ENCODE measurements at regions not wholly inside any gene's neighbourhood (a gene's known extent, or its start where the extent isn't known, plus 50 kb on each side); places are given as distances from the start of the nearest gene placed in this dataset.

DNA sequence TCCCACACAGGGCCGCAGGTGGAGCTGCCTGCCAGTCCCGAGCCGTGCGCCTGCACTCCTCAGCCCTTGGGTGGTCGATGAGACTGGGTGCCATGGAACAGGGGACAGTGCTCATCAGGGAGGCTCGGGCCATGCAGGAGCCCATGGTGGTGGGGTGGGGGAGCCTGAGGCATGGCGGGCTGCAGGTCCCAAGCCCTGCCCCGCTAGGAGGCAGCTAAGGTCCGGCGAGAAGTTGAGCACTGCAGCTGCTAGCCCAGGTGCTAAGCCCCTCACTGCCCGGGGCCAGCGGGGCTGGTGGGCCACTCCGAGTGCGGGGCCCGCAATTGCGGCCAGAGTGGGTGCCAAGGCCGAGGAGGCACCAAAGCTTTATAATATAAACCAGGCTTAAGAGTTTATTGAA lies 479.7 kb downstream of the MMUT start:
- no peaks in the 10 kb centered on the region for H3K27me3 ChIP-seq (ENCODE audit: control insufficient read depth, insufficient read depth, low read length)
- peaks cover 7 to 16% of the 10 kb centered on the region in 2 donors for H3K9me3 Mint-ChIP-seq
- H3K9me3 ChIP-seq (ENCODE audit: control insufficient read depth, insufficient read depth, low read length), result peaks cover 28% of the 10 kb centered on the region
- no peaks in the 10 kb centered on the region for H3K36me3 Mint-ChIP-seq
- H3K4me3 ChIP-seq (ENCODE audit: low read length), result no peak overlapping the region
- no peak overlapping the region for H3K27ac ChIP-seq (ENCODE audit: low read length)
- WGBS (ENCODE audit: insufficient coverage), result 95% methylated on average over 17 of the region's 17 CpGs
- intact Hi-C loops (cut with micrococcal nuclease), result no loop called here
- no peaks in the 10 kb centered on the region for H3K27me3 Mint-ChIP-seq (ENCODE audit: low read depth in 2 of 2)
- H3K4me1 Mint-ChIP-seq, result no peaks in the 10 kb centered on the region
- ATAC-seq (no peak), DNase-seq (no peak)
- H3K27ac Mint-ChIP-seq, result no peak overlapping the region
- TF ChIP-seq, protein P1, sequence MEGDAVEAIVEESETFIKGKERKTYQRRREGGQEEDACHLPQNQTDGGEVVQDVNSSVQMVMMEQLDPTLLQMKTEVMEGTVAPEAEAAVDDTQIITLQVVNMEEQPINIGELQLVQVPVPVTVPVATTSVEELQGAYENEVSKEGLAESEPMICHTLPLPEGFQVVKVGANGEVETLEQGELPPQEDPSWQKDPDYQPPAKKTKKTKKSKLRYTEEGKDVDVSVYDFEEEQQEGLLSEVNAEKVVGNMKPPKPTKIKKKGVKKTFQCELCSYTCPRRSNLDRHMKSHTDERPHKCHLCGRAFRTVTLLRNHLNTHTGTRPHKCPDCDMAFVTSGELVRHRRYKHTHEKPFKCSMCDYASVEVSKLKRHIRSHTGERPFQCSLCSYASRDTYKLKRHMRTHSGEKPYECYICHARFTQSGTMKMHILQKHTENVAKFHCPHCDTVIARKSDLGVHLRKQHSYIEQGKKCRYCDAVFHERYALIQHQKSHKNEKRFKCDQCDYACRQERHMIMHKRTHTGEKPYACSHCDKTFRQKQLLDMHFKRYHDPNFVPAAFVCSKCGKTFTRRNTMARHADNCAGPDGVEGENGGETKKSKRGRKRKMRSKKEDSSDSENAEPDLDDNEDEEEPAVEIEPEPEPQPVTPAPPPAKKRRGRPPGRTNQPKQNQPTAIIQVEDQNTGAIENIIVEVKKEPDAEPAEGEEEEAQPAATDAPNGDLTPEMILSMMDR (IDR thresholded peaks at IDR 0.05), result no peak
- no peak overlapping the region for H3K4me3 Mint-ChIP-seq
- no peaks in the 10 kb centered on the region for H3K4me1 ChIP-seq (ENCODE audit: control insufficient read depth, insufficient read depth, low read length)
- no peaks in the 10 kb centered on the region for H3K36me3 ChIP-seq (ENCODE audit: control insufficient read depth, insufficient read depth, low read length)

DNA sequence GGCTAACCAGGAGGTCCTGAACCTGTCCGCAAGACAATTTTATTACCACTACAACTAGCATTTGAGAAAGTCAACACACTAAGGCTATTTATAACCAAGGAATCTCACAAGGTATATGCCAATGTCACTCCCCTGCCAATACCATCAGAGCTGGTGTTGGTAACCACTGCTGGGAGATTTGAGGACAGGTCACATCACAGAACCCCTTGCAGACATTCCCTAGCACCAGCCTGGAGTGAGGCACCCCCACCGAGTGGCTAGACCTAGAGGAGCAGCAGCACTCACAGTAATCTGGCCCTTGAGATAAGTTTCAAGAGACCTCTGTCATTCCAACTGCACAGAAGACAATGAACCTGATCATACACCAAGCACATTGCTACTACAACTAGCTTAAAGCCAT lies 483.2 kb downstream of the MMUT start:
- 90% methylated on average over 2 of the region's 2 CpGs for WGBS (ENCODE audit: insufficient coverage)
- Histone ChIP-seq H3K36me3 (ENCODE audit: control insufficient read depth, insufficient read depth, low read length) (no peaks in the 10 kb centered on the region), H3K9me3 (ENCODE audit: control insufficient read depth, insufficient read depth, low read length) (peaks cover 15% of the 10 kb centered on the region), H3K4me3 (ENCODE audit: low read length) (no peak overlapping the region), H3K27me3 (ENCODE audit: control insufficient read depth, insufficient read depth, low read length) (no peaks in the 10 kb centered on the region), H3K4me1 (ENCODE audit: control insufficient read depth, insufficient read depth, low read length) (no peaks in the 10 kb centered on the region), H3K27ac (ENCODE audit: low read length) (no peak overlapping the region)
- TF ChIP-seq, protein P1 (IDR thresholded peaks at IDR 0.05), result no peak
- Mint-ChIP-seq H3K36me3 (no peaks in the 10 kb centered on the region), H3K4me1 (no peaks in the 10 kb centered on the region), H3K9me3 (peaks cover 5 to 6% of the 10 kb centered on the region in 2 donors), H3K27ac (no peak overlapping the region), H3K27me3 (ENCODE audit: low read depth in 2 of 2) (no peaks in the 10 kb centered on the region), H3K4me3 (no peak overlapping the region)
- DNase-seq (no peak), ATAC-seq (no peak)
- intact Hi-C loops (cut with micrococcal nuclease), result no loop called here

DNA sequence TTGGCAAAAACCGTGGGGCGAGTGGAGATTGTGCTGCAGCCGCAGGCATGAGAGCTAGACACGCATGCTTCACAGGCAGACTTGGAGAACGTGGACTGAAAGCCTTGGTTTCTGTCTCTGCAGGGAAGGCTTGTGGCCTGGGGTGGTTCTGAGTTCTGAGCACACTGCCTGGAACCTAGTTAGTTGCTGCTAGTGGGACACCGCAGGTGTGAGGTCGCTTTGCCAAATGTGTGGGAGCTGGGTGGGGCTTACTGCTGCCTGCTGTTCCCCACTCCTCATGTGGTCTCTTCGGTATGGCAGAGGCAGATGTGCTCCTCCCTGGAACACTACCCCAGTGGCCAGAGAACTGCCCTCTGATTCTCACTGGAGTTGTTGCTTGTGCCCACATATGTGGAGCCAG lies 484.0 kb downstream of the MMUT start:
- Mint-ChIP-seq H3K4me3 (no peak overlapping the region), H3K9me3 (peaks cover 4 to 5% of the 10 kb centered on the region in 2 donors), H3K27ac (no peak overlapping the region), H3K36me3 (no peaks in the 10 kb centered on the region), H3K27me3 (ENCODE audit: low read depth in 2 of 2) (no peaks in the 10 kb centered on the region), H3K4me1 (no peaks in the 10 kb centered on the region)
- Histone ChIP-seq H3K36me3 (ENCODE audit: control insufficient read depth, insufficient read depth, low read length) (no peaks in the 10 kb centered on the region), H3K27me3 (ENCODE audit: control insufficient read depth, insufficient read depth, low read length) (no peaks in the 10 kb centered on the region), H3K4me3 (ENCODE audit: low read length) (no peak overlapping the region), H3K4me1 (ENCODE audit: control insufficient read depth, insufficient read depth, low read length) (no peaks in the 10 kb centered on the region), H3K9me3 (ENCODE audit: control insufficient read depth, insufficient read depth, low read length) (peaks cover 10% of the 10 kb centered on the region), H3K27ac (ENCODE audit: low read length) (no peak overlapping the region)
- intact Hi-C loops (cut with micrococcal nuclease), result no loop called here
- WGBS (ENCODE audit: insufficient coverage), result 92% methylated on average over 8 of the region's 8 CpGs
- no peak for ATAC-seq
- TF ChIP-seq, protein P1 (IDR thresholded peaks at IDR 0.05), result no peak
- DNase-seq, result no peak

DNA sequence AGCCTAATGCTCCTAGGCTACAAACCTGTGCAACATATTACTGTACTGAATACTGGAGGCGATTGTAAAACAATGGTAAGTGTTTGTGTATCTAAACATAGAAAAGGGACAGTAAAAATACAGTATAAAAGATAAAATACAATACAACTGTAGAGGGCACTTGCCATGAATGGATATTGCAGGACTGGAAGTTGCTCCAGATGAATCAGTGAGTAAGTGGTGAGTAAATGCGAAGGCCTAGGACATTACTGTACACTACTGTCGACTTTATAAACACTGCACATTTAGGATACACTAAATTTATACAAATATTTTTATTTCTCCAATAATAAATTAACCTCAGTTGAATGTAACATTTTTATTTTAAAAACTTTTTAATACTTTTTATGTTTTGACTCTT lies 485.0 kb downstream of the MMUT start:
- no peaks in the 10 kb centered on the region for H3K36me3 ChIP-seq (ENCODE audit: control insufficient read depth, insufficient read depth, low read length)
- WGBS (ENCODE audit: insufficient coverage), result no CpG with 5 or more reads among the region's 3 CpGs
- H3K9me3 ChIP-seq (ENCODE audit: control insufficient read depth, insufficient read depth, low read length), result peaks cover 7% of the 10 kb centered on the region
- no peaks in the 10 kb centered on the region for H3K4me1 Mint-ChIP-seq
- no peaks in the 10 kb centered on the region for H3K36me3 Mint-ChIP-seq
- intact Hi-C loops (cut with micrococcal nuclease), result no loop called here
- H3K27me3 Mint-ChIP-seq (ENCODE audit: low read depth in 2 of 2), result no peaks in the 10 kb centered on the region
- ATAC-seq (no peak), DNase-seq (no peak)
- no peaks in the 10 kb centered on the region for H3K4me1 ChIP-seq (ENCODE audit: control insufficient read depth, insufficient read depth, low read length)
- no peak overlapping the region for H3K27ac ChIP-seq (ENCODE audit: low read length)
- H3K9me3 Mint-ChIP-seq, result peaks cover 4 to 5% of the 10 kb centered on the region in 2 donors
- H3K27ac Mint-ChIP-seq, result no peak overlapping the region
- TF ChIP-seq, protein P1 (IDR thresholded peaks at IDR 0.05), result no peak
- H3K4me3 ChIP-seq (ENCODE audit: low read length), result no peak overlapping the region
- H3K27me3 ChIP-seq (ENCODE audit: control insufficient read depth, insufficient read depth, low read length), result no peaks in the 10 kb centered on the region
- H3K4me3 Mint-ChIP-seq, result no peak overlapping the region

All from natural killer cell (primary cell).